MM.1S (cell line): ENCODE measurements at regions not wholly inside any gene's neighbourhood (a gene's known extent, or its start where the extent isn't known, plus 50 kb on each side); places are given as distances from the start of the nearest gene placed in this dataset.

Experiments used
- EZH2 ChIP-seq: fragments of 300-600 bp; sonication (generic); optimal IDR thresholded peaks from 2 replicates; pipeline ENCODE3; 2017; ENCODE audit warnings: low read depth, mild to moderate bottlenecking, antibody characterized with exemption, low read length, mixed read lengths
- TF ChIP-seq, protein P1 (sequence below): fragments of 300-600 bp; sonication (generic); IDR thresholded peaks from 2 replicates; pipeline ENCODE4 v1.5.1; 2016; ENCODE audit warnings: antibody characterized with exemption, low read length, mixed read lengths

- no peak for TF ChIP-seq EZH2
- TF ChIP-seq, protein P1, sequence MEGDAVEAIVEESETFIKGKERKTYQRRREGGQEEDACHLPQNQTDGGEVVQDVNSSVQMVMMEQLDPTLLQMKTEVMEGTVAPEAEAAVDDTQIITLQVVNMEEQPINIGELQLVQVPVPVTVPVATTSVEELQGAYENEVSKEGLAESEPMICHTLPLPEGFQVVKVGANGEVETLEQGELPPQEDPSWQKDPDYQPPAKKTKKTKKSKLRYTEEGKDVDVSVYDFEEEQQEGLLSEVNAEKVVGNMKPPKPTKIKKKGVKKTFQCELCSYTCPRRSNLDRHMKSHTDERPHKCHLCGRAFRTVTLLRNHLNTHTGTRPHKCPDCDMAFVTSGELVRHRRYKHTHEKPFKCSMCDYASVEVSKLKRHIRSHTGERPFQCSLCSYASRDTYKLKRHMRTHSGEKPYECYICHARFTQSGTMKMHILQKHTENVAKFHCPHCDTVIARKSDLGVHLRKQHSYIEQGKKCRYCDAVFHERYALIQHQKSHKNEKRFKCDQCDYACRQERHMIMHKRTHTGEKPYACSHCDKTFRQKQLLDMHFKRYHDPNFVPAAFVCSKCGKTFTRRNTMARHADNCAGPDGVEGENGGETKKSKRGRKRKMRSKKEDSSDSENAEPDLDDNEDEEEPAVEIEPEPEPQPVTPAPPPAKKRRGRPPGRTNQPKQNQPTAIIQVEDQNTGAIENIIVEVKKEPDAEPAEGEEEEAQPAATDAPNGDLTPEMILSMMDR, result no peak
Observed at GRCh38 chr20:6629564-6629963, 137.9 kb upstream of the BMP2 start.
